GM12864 (cell line): ENCODE measurements at regions not wholly inside any gene's neighbourhood (a gene's known extent, or its start where the extent isn't known, plus 50 kb on each side); places are given as distances from the start of the nearest gene placed in this dataset.
"Not testable (repeated sequence)": the region's sequence is repeated elsewhere in the genome, so short reads cannot be mapped to it uniquely, and the experiment has no call there.

ENCODE experiments used
- DNase-seq: peaks from one replicate; pipeline ENCODE4 v3.0.0-alpha.2; 2011; ENCODE audit warnings: low read depth
- H3K4me3 ChIP-seq: 2 replicates; pipeline ENCODE4 v1.5.1; 2011; ENCODE audit warnings: mild to moderate bottlenecking, low read depth, low read length, control low read depth
- TF ChIP-seq, protein P1 (sequence below): IDR thresholded peaks from 2 replicates; pipeline ENCODE4 v1.5.1; 2011; ENCODE audit warnings: low read depth, mild to moderate bottlenecking, moderate library complexity, low read length, control low read depth, inconsistent platforms; ENCODE audit errors: missing control alignments

GRCh38 chr5:24986326-24986725 lies 341.5 kb upstream of the CDH10 start:
- no peak for DNase-seq

DNA sequence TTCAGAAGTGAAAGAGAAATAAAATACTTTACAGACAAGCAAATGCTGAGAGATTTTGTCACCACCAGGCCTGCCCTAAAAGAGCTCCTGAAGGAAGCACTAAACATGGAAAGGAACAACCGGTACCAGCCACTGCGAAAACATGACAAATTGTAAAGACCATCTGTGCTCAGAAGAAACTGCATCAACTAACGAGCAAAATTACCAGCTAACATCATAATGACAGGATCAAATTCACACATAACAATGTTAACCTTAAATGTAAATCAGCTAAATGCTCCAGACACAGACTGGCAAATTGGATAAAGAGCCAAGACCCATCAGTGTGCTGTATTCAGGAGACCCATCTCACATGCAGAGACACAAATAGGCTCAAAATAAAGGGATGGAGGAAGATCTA lies 333.8 kb upstream of the CDH10 start:
- not testable (repeated sequence) for H3K4me3 ChIP-seq, DNase-seq

More at GRCh38 chr5:24986326-24986725, 341.5 kb upstream of the CDH10 start:
- TF ChIP-seq, protein P1, sequence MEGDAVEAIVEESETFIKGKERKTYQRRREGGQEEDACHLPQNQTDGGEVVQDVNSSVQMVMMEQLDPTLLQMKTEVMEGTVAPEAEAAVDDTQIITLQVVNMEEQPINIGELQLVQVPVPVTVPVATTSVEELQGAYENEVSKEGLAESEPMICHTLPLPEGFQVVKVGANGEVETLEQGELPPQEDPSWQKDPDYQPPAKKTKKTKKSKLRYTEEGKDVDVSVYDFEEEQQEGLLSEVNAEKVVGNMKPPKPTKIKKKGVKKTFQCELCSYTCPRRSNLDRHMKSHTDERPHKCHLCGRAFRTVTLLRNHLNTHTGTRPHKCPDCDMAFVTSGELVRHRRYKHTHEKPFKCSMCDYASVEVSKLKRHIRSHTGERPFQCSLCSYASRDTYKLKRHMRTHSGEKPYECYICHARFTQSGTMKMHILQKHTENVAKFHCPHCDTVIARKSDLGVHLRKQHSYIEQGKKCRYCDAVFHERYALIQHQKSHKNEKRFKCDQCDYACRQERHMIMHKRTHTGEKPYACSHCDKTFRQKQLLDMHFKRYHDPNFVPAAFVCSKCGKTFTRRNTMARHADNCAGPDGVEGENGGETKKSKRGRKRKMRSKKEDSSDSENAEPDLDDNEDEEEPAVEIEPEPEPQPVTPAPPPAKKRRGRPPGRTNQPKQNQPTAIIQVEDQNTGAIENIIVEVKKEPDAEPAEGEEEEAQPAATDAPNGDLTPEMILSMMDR: no peak
- H3K4me3 ChIP-seq: no peak overlapping the region

GRCh38 chr5:24963611-24964010 lies 318.8 kb upstream of the CDH10 start:
- H3K4me3 ChIP-seq: no peak overlapping the region
- no peak for DNase-seq
- TF ChIP-seq, protein P1: no peak

DNA sequence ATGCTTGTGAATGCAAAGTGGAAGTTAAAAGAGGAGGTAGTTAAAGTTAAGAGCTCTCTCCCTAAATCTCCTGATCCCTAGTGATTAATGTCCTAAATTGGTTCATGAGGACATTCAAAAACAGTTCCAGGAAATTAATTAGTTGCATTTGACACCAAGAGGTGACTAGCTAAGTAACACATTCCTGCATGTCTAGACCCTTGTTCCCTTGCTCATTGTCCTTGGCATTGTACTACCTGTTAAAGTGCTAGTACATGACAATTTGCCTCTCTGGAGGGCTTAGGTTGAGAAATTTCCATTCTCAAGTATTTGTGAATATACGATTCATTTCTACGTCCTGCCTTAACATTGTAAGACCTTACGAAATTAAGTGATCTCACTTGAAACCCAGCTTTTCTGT lies 278.6 kb upstream of the CDH10 start:
- TF ChIP-seq, protein P1: no peak
- DNase-seq: no peak
- no peak overlapping the region for H3K4me3 ChIP-seq

DNA sequence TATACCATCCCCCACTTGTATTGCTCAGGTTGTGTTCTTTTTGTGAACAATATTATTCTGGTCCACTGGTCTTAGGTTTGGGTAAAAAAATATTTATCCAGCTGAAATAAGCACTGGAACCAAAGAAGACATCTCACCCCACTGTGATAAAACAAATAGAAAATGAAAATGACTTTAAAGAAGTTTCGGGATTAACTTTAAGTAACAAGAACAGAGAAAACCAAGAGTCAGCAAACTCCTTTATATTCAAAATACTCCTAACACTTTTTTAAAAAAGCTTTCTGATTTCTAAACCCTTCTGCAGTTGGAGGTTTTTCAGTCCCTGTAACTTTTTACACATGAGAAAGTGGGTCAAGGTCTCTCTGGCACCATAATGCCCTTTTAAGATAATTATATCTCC lies 273.9 kb upstream of the CDH10 start:
- no peak overlapping the region for H3K4me3 ChIP-seq
- TF ChIP-seq, protein P1: no peak
- no peak for DNase-seq

- TF ChIP-seq, protein P1: no peak
- no peak overlapping the region for H3K4me3 ChIP-seq
- DNase-seq: no peak
These were observed 272.1 kb upstream of the CDH10 start for GRCh38 chr5:24916863-24917262.

- DNase-seq: no peak
- no peak overlapping the region for H3K4me3 ChIP-seq
- TF ChIP-seq, protein P1: no peak
These were observed 264.4 kb upstream of the CDH10 start for GRCh38 chr5:24909210-24909609.

GRCh38 chr5:24906689-24907088 lies 261.9 kb upstream of the CDH10 start:
- H3K4me3 ChIP-seq: no peak overlapping the region
- TF ChIP-seq, protein P1: no peak
- DNase-seq: no peak
